ENCODE measurements at regions not wholly inside any gene's neighbourhood (a gene's known extent, or its start where the extent isn't known, plus 50 kb on each side); places are given as distances from the start of the nearest gene placed in this dataset.

DNA sequence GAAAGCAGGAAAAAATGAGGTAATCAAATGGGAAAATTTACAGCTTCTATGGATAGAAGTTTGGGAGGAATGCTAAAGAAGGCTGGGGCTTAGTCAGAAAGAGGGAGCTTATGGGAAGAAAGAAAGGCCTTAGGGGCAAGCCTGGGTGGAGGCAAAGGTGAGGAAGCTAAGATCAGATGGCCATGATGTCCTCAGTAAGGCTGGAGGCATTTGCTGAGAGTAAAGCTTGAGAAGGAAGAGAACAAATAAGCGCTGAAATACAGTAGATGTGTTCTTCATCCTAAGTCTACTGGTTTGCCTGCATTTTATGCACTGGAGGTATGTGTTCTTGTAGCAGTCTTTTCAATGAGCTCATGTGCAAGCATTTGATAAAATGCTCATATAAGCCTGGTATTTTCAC lies 355.4 kb downstream of the BRINP2 start:
- Histone ChIP-seq H3K4me3 (no peak overlapping the region), H3K36me3 (replicated peaks in 1 of 2) (no peaks in the 10 kb centered on the region), H3K27ac (no peak overlapping the region), H3K4me1 (replicated peaks in 1 of 2) (no peaks in the 10 kb centered on the region), H3K9me3 (replicated peaks in 1 of 3) (no peaks in the 10 kb centered on the region), H3K27me3 (no peaks in the 10 kb centered on the region)
- 83 to 96% (median 89%) methylated on average over 1 of the region's 1 CpG for WGBS, 4 donors
- no peak for DNase-seq
- intact Hi-C loops (cut with DNase I): no loop called here
- TF ChIP-seq, protein P1, sequence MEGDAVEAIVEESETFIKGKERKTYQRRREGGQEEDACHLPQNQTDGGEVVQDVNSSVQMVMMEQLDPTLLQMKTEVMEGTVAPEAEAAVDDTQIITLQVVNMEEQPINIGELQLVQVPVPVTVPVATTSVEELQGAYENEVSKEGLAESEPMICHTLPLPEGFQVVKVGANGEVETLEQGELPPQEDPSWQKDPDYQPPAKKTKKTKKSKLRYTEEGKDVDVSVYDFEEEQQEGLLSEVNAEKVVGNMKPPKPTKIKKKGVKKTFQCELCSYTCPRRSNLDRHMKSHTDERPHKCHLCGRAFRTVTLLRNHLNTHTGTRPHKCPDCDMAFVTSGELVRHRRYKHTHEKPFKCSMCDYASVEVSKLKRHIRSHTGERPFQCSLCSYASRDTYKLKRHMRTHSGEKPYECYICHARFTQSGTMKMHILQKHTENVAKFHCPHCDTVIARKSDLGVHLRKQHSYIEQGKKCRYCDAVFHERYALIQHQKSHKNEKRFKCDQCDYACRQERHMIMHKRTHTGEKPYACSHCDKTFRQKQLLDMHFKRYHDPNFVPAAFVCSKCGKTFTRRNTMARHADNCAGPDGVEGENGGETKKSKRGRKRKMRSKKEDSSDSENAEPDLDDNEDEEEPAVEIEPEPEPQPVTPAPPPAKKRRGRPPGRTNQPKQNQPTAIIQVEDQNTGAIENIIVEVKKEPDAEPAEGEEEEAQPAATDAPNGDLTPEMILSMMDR (IDR thresholded peaks at IDR 0.05): no peak
- no peak for TF ChIP-seq POLR2A (IDR thresholded peaks at IDR 0.05)

DNA sequence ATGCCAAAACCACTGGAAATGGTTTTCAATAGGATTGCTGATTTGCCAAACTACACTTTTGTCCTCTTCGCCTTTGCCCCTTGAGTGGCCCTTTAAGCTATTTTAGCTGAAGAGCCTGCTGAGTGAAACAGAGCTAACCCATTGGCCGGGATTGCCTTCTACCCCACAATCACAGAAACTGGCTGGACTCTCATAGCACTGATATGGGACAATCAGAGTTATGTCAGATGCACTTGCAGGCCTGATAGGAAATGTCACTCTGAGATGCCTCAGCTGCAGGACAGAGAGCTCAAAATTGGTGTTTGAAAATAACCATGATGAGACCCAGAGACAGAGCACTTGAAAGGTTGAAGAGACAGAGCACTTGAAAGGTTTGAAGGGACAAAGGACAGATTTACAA lies 354.4 kb downstream of the BRINP2 start:
- Histone ChIP-seq H3K9me3 (replicated peaks in 1 of 3) (no peaks in the 10 kb centered on the region), H3K4me1 (replicated peaks in 1 of 2) (no peaks in the 10 kb centered on the region), H3K4me3 (no peak overlapping the region), H3K27me3 (no peaks in the 10 kb centered on the region), H3K27ac (no peak overlapping the region), H3K36me3 (replicated peaks in 1 of 2) (no peaks in the 10 kb centered on the region)
- intact Hi-C loops (cut with DNase I): no loop called here
- TF ChIP-seq, protein P1 (IDR thresholded peaks at IDR 0.05): no peak
- no peak for TF ChIP-seq POLR2A (IDR thresholded peaks at IDR 0.05)
- no peak for DNase-seq
- WGBS, 4 donors: 60 to 82% (median 65%) methylated on average over 2 of the region's 2 CpGs

DNA sequence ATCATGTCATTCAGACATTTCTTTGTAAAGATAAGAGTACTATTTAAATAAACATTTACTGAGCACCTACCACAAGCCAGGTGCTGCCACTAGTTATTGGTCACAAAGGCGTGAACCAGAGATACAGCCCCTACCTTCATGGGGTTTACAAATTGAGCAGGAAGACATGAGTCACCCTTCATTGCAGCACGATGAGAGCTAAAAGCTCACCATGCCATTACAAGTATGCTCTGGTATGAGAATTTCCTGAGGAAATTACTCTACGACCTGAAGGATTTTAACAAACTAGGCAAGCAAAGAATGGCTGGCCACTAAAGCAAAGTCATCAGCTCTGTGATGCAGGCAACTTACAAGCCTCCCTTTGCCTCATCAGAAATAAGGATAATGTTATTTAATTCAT lies 346.8 kb downstream of the BRINP2 start:
- H3K9me3 ChIP-seq (replicated peaks in 1 of 3): no peaks in the 10 kb centered on the region
- H3K27me3 ChIP-seq: no peaks in the 10 kb centered on the region
- H3K27ac ChIP-seq: no peak overlapping the region
- DNase-seq: no peak
- 47 to 66% (median 55%) methylated on average over 3 of the region's 3 CpGs for WGBS, 4 donors
- no peaks in the 10 kb centered on the region for H3K36me3 ChIP-seq (replicated peaks in 1 of 2)
- intact Hi-C loops (cut with DNase I): no loop called here
- TF ChIP-seq, protein P1 (IDR thresholded peaks at IDR 0.05): no peak
- TF ChIP-seq POLR2A (IDR thresholded peaks at IDR 0.05): no peak
- no peaks in the 10 kb centered on the region for H3K4me1 ChIP-seq (replicated peaks in 1 of 2)
- H3K4me3 ChIP-seq: no peak overlapping the region

DNA sequence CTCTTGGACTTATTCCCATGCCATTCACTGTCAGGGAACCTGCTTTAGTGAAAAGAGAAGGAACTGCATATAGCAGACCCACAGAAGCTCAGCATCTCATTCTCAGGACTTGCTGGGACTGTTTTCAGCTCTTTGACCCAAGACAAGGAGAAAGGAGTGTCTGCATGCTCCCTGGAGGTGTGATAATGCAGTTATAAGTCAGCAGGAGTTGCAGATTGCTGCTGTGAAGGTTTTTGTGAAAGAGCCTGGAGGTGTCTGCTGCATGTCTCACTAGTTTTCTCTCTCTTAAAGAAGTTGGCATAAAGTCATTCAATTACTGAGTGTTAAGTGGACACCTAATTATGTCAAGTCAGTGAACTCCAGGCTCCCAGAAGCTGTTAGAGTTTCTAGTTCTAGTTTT lies 343.4 kb downstream of the BRINP2 start:
- Histone ChIP-seq H3K4me3 (no peak overlapping the region), H3K27ac (no peak overlapping the region), H3K9me3 (replicated peaks in 1 of 3) (no peaks in the 10 kb centered on the region), H3K4me1 (replicated peaks in 1 of 2) (no peaks in the 10 kb centered on the region), H3K36me3 (replicated peaks in 1 of 2) (no peaks in the 10 kb centered on the region), H3K27me3 (no peaks in the 10 kb centered on the region)
- intact Hi-C loops (cut with DNase I): no loop called here
- TF ChIP-seq, protein P1 (IDR thresholded peaks at IDR 0.05): no peak
- no peak for TF ChIP-seq POLR2A (IDR thresholded peaks at IDR 0.05)
- no peak for DNase-seq

Measured in adrenal gland (tissue), 9 donors.